Natural killer cell (primary cell): ENCODE measurements at regions not wholly inside any gene's neighbourhood (a gene's known extent, or its start where the extent isn't known, plus 50 kb on each side); places are given as distances from the start of the nearest gene placed in this dataset.

Source experiments
- ATAC-seq, 3 donors: fragments of 150-1000 bp in 2 of 3; fragments of 200-7000 bp in 1 of 3; cut with Tn5 transposase; 1 replicate in 1 of 3; 2 replicates in 2 of 3; pipeline ENCODE4 v1.10.0; 2021; ENCODE audit warnings: mild to moderate bottlenecking in 2 of 3, moderate library complexity in 2 of 3
- DNase-seq, 2 donors: peaks; one replicate each; pipeline versions ENCODE4 v3.0.0 to v3.0.0-alpha.2; 2013 to 2021; ENCODE audit warnings: mixed read lengths in 1 of 2
- H3K27ac ChIP-seq: one replicate; pipeline ENCODE4 v1.5.1; 2013; ENCODE audit warnings: mild to moderate bottlenecking, low read length
- H3K27me3 ChIP-seq: one replicate; pipeline ENCODE4 v1.6.1; 2013; ENCODE audit warnings: low read length; ENCODE audit not compliant: control insufficient read depth, insufficient read depth
- H3K36me3 ChIP-seq: one replicate; pipeline ENCODE4 v1.6.1; 2013; ENCODE audit warnings: low read length; ENCODE audit not compliant: control insufficient read depth, insufficient read depth
- H3K4me1 ChIP-seq: one replicate; pipeline ENCODE4 v1.6.1; 2013; ENCODE audit warnings: low read length; ENCODE audit not compliant: control insufficient read depth, insufficient read depth
- H3K4me3 ChIP-seq: one replicate; pipeline ENCODE4 v1.5.1; 2013; ENCODE audit warnings: low read length
- H3K9me3 ChIP-seq: one replicate; pipeline ENCODE4 v1.6.1; 2013; ENCODE audit warnings: low read length; ENCODE audit not compliant: control insufficient read depth, insufficient read depth
- H3K27ac Mint-ChIP-seq, 2 donors: one replicate each; pipeline ENCODE4 v1.8.0; 2022; ENCODE audit warnings: mild to moderate bottlenecking in 2 of 2, mixed read lengths in 2 of 2, moderate library complexity in 1 of 2
- H3K27me3 Mint-ChIP-seq, 2 donors: one replicate each; pipeline ENCODE4 v1.8.0; 2022; ENCODE audit warnings: low read depth in 2 of 2, mixed read lengths in 2 of 2
- H3K36me3 Mint-ChIP-seq: one replicate; pipeline ENCODE4 v1.8.0; 2022; ENCODE audit warnings: mixed read lengths
- H3K4me1 Mint-ChIP-seq, 2 donors: one replicate each; pipeline ENCODE4 v1.8.0; 2022; ENCODE audit warnings: mixed read lengths in 2 of 2
- H3K4me3 Mint-ChIP-seq: one replicate; pipeline ENCODE4 v1.8.0; 2022; ENCODE audit warnings: mild to moderate bottlenecking, moderate library complexity, mixed read lengths
- H3K9me3 Mint-ChIP-seq, 2 donors: one replicate each; pipeline ENCODE4 v1.8.0; 2022; ENCODE audit warnings: mixed read lengths in 2 of 2
- CTCF ChIP-seq: fragments of 200-600 bp; IDR thresholded peaks from one replicate; pipeline ENCODE4 v1.8.0; 2022; ENCODE audit warnings: antibody characterized with exemption
- WGBS: methylation state at CpG from one replicate; pipeline ENCODE4 v1.1.7; 2013; ENCODE audit warnings: missing lambda C conversion rate; ENCODE audit not compliant: insufficient coverage; 5-methylcytosine and 5-hydroxymethylcytosine counted together
- intact Hi-C: fragments of 100-400 bp; cut with micrococcal nuclease; formaldehyde crosslinking; loops from one replicate; pipeline ENCODE4 v1.14.2; 2022

- WGBS: 90% methylated on average over 1 of the region's 1 CpG
- no peaks in the 10 kb centered on the region for H3K9me3 ChIP-seq
- no peak overlapping the region for H3K27ac Mint-ChIP-seq
- intact Hi-C loops: no loop called here
- no peaks in the 10 kb centered on the region for H3K27me3 Mint-ChIP-seq
- no peak overlapping the region for H3K4me3 Mint-ChIP-seq
- no peaks in the 10 kb centered on the region for H3K4me1 Mint-ChIP-seq
- no peaks in the 10 kb centered on the region for H3K27me3 ChIP-seq
- no peaks in the 10 kb centered on the region for H3K4me1 ChIP-seq
- H3K36me3 Mint-ChIP-seq: no peaks in the 10 kb centered on the region
- H3K9me3 Mint-ChIP-seq: peaks cover 0 to 7% of the 10 kb centered on the region in 2 donors
- no peak overlapping the region for H3K4me3 ChIP-seq
- no peaks in the 10 kb centered on the region for H3K36me3 ChIP-seq
- no peak for ATAC-seq
- no peak for DNase-seq
- no peak overlapping the region for H3K27ac ChIP-seq
- TF ChIP-seq CTCF: no peak
Measured at GRCh38 chr6:19477563-19477962, 359.6 kb upstream of the ID4 start.

- H3K4me1 Mint-ChIP-seq: no peaks in the 10 kb centered on the region
- H3K36me3 ChIP-seq: no peaks in the 10 kb centered on the region
- H3K9me3 Mint-ChIP-seq: peaks cover 0 to 12% of the 10 kb centered on the region in 2 donors
- no peaks in the 10 kb centered on the region for H3K27me3 Mint-ChIP-seq
- intact Hi-C loops: no loop called here
- no peak for TF ChIP-seq CTCF
- H3K36me3 Mint-ChIP-seq: no peaks in the 10 kb centered on the region
- H3K4me3 ChIP-seq: no peak overlapping the region
- no peaks in the 10 kb centered on the region for H3K27me3 ChIP-seq
- no peak overlapping the region for H3K27ac Mint-ChIP-seq
- no peak overlapping the region for H3K4me3 Mint-ChIP-seq
- WGBS: 66% methylated on average over 4 of the region's 4 CpGs
- no peaks in the 10 kb centered on the region for H3K9me3 ChIP-seq
- H3K4me1 ChIP-seq: no peaks in the 10 kb centered on the region
- DNase-seq (no peak), ATAC-seq (no peak)
- H3K27ac ChIP-seq: no peak overlapping the region
Measured at GRCh38 chr6:19478273-19478672, 358.9 kb upstream of the ID4 start.

- intact Hi-C loops: no loop called here
- no peak overlapping the region for H3K27ac ChIP-seq
- no peaks in the 10 kb centered on the region for H3K4me1 Mint-ChIP-seq
Measured at GRCh38 chr6:19478992-19479391, 358.2 kb upstream of the ID4 start.

More at GRCh38 chr6:19478992-19479391, 358.2 kb upstream of the ID4 start:
- H3K4me3 Mint-ChIP-seq: no peak overlapping the region
- no peaks in the 10 kb centered on the region for H3K4me1 ChIP-seq
- no peak overlapping the region for H3K27ac Mint-ChIP-seq
- no peaks in the 10 kb centered on the region for H3K27me3 Mint-ChIP-seq
- no peaks in the 10 kb centered on the region for H3K9me3 ChIP-seq
- TF ChIP-seq CTCF: no peak
- ATAC-seq (no peak), DNase-seq (no peak)
- H3K27me3 ChIP-seq: no peaks in the 10 kb centered on the region
- H3K36me3 Mint-ChIP-seq: no peaks in the 10 kb centered on the region
- H3K36me3 ChIP-seq: no peaks in the 10 kb centered on the region
- H3K9me3 Mint-ChIP-seq: peaks cover 2 to 12% of the 10 kb centered on the region in 2 donors
- H3K4me3 ChIP-seq: no peak overlapping the region
